Loucy (cell line): ENCODE measurements at regions not wholly inside any gene's neighbourhood (a gene's known extent, or its start where the extent isn't known, plus 50 kb on each side); places are given as distances from the start of the nearest gene placed in this dataset.

Source experiments
- H2AFZ ChIP-seq: fragments of 200-600 bp; sonication (generic); 2 replicates; pipeline ENCODE4 v1.6.0; 2016; ENCODE audit warnings: antibody characterized with exemption, mild to moderate bottlenecking, low read length, moderate library complexity
- H3F3A ChIP-seq: fragments of 200-600 bp; 2 replicates; pipeline ENCODE4 v1.6.0; 2016; ENCODE audit warnings: antibody characterized with exemption, low read depth, mild to moderate bottlenecking
- H3K27me3 ChIP-seq: fragments of 200-600 bp; sonication (generic); 2 replicates; pipeline ENCODE4 v1.6.1; 2014; ENCODE audit warnings: low read length, mild to moderate bottlenecking; ENCODE audit not compliant: insufficient read depth, poor library complexity, severe bottlenecking
- H3K36me3 ChIP-seq: fragments of 200-600 bp; sonication (generic); 2 replicates; pipeline ENCODE4 v1.6.1; 2016; ENCODE audit warnings: low read length; ENCODE audit not compliant: insufficient read depth
- H3K4me1 ChIP-seq: fragments of 200-600 bp; sonication (generic); 2 replicates; pipeline ENCODE4 v1.5.1; 2014; ENCODE audit warnings: low read length, mild to moderate bottlenecking; ENCODE audit not compliant: insufficient read depth, poor library complexity, severe bottlenecking
- H3K4me2 ChIP-seq: fragments of 200-600 bp; sonication (generic); 2 replicates; pipeline ENCODE4 v1.6.0; 2014; ENCODE audit warnings: antibody characterized with exemption, low read length, low read depth, mild to moderate bottlenecking; ENCODE audit not compliant: poor library complexity, severe bottlenecking
- H3K4me3 ChIP-seq: fragments of 200-600 bp; sonication (generic); 2 replicates; pipeline ENCODE4 v1.5.1; 2014; ENCODE audit warnings: low read length, mild to moderate bottlenecking, mixed read lengths; ENCODE audit not compliant: poor library complexity, severe bottlenecking
- H3K79me2 ChIP-seq: fragments of 200-600 bp; sonication (generic); 2 replicates; pipeline ENCODE4 v1.6.1; 2014; ENCODE audit warnings: low read length; ENCODE audit not compliant: insufficient read depth
- H3K9ac ChIP-seq: fragments of 200-600 bp; sonication (generic); 2 replicates; pipeline ENCODE4 v1.6.0; 2014; ENCODE audit warnings: mild to moderate bottlenecking, low read depth, low read length, moderate library complexity; ENCODE audit not compliant: poor library complexity, severe bottlenecking
- H3K9me2 ChIP-seq: fragments of 200-600 bp; sonication (generic); replicated peaks from 2 replicates; pipeline ENCODE4 v1.6.1; 2016; ENCODE audit warnings: low read depth, low read length, mixed read lengths
- H3K9me3 ChIP-seq: fragments of 200-600 bp; sonication (generic); 2 replicates; pipeline ENCODE4 v1.6.1; 2014; ENCODE audit warnings: mild to moderate bottlenecking, antibody characterized with exemption, low read length, low read depth; ENCODE audit not compliant: insufficient read depth
- H4K20me1 ChIP-seq: fragments of 200-600 bp; sonication (generic); 2 replicates; pipeline ENCODE4 v1.6.0; 2014; ENCODE audit warnings: antibody characterized with exemption, low read length, mild to moderate bottlenecking; ENCODE audit not compliant: insufficient read depth, poor library complexity, severe bottlenecking
- CTCF ChIP-seq: fragments of 200-600 bp; sonication (generic); conservative IDR thresholded peaks from 2 replicates; pipeline ENCODE4 v1.5.1; 2014; ENCODE audit warnings: mild to moderate bottlenecking, antibody characterized with exemption, low read length
- EZH2phosphoT487 ChIP-seq: fragments of 200-600 bp; IDR thresholded peaks from 2 replicates; pipeline ENCODE4 v1.6.1; 2018; ENCODE audit warnings: antibody characterized with exemption, mild to moderate bottlenecking, moderate library complexity, borderline replicate concordance

DNA sequence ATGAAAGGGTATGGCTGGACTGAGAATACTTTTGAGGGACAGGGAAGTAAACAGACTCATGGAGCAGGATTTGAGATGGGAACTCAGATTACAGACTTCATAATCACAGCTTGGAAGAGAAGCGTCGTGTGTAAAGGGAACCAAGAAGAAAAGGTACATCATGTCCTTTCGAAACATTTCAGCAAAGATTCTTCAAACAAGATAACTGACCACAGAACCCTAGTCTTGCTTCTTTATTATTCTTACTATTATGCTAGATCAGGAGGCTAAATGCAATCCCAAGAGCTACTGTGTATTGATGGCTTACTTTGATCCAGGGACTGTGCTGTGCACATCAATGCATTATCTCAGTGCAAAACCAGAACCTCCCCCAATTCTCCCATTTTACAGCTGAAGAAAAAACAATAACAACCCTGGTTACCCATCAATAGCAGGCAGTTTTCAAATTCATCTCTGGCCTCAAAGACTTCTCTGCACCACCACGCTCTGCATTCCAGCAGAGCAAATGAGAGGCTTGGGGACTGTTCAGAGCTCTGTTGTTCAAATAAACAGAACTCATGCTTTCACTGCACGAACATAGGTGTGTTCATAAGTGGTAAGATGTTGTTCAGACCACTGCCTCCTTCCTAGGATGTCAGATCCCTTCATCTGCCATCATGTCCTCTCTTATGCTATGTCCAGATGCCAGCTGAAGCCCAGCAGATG, 104.8 kb upstream of the NAV2 start:
- H3F3A ChIP-seq = no peaks in the 10 kb centered on the region
- peak overlapping the region; percentile 9 for H3K4me2 ChIP-seq
- H3K4me1 ChIP-seq = peaks cover 13% of the 10 kb centered on the region
- H3K4me3 ChIP-seq = no peak overlapping the region
- no peak overlapping the region for H2AFZ ChIP-seq
- H4K20me1 ChIP-seq = no peaks in the 10 kb centered on the region
- no peaks in the 10 kb centered on the region for H3K79me2 ChIP-seq
- H3K36me3 ChIP-seq = no peaks in the 10 kb centered on the region
- no peak for TF ChIP-seq EZH2phosphoT487
- no peak for TF ChIP-seq CTCF
- no peaks in the 10 kb centered on the region; the same call in 1 of the 2 replicates for H3K9me3 ChIP-seq
- H3K9me2 ChIP-seq = no peaks in the 10 kb centered on the region
- H3K9ac ChIP-seq = no peak overlapping the region
- no peaks in the 10 kb centered on the region for H3K27me3 ChIP-seq

GRCh38 chr11:19606856-19607655, 105.6 kb upstream of the NAV2 start:
- Histone ChIP-seq H4K20me1 (no peaks in the 10 kb centered on the region), H3K4me1 (peaks cover 13% of the 10 kb centered on the region), H3K4me2 (peak overlapping the region; percentile 9), H3K9me3 (no peaks in the 10 kb centered on the region; the same call in 1 of the 2 replicates), H3K36me3 (no peaks in the 10 kb centered on the region), H3K9ac (no peak overlapping the region), H3K79me2 (no peaks in the 10 kb centered on the region), H3F3A (no peaks in the 10 kb centered on the region), H3K4me3 (no peak overlapping the region), H3K27me3 (no peaks in the 10 kb centered on the region), H3K9me2 (no peaks in the 10 kb centered on the region), H2AFZ (no peak overlapping the region)
- TF ChIP-seq CTCF (no peak), EZH2phosphoT487 (no peak)

DNA sequence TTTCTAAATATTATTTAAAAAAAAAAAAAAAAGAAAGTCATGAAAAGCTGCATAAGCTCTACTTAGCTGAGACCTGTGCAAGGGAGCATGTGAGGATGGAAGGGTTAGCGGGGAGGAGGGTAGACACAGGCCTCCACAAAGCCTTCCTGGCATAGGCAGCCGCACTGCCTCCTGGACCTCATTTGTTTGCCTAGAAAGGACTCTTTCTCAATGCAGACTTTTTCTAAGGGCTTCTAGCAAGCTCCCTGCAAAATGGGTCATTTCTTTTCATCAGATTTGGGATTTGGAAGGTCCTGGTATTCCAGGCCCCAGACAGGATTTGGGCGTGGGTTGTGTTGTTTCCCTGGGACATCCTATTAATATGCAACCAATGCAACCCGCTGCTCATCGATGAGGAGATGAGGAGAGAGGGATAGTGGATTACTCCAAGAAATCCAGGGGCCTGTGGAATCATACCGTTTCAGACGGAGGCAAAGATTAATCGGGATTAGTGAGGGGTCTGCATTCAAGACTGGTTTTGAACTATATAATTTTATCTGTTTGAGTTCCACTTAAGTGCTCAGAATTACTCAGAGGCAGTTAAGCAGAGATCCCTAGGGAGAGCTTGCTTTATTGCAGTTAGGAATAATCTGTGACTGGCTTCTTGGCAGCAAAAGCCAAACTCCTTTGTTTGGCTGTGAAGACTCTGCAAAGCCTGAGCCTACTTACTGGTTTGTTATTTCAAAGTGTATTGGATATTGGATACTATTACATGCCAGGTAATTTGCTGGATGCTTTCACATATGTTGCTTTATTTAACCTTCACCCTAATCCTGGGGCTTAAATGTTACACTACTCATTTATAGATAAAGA, 106.9 kb upstream of the NAV2 start:
- H3K4me1 ChIP-seq = peaks cover 13% of the 10 kb centered on the region
- H3K4me3 ChIP-seq = no peak overlapping the region
- no peak overlapping the region for H3K9ac ChIP-seq
- H3K9me3 ChIP-seq = no peaks in the 10 kb centered on the region
- no peaks in the 10 kb centered on the region for H3K9me2 ChIP-seq
- no peaks in the 10 kb centered on the region for H3K79me2 ChIP-seq
- TF ChIP-seq CTCF = no peak
- TF ChIP-seq EZH2phosphoT487 = no peak
- no peak overlapping the region for H3K4me2 ChIP-seq
- H3K27me3 ChIP-seq = no peaks in the 10 kb centered on the region
- no peaks in the 10 kb centered on the region for H4K20me1 ChIP-seq
- H3K36me3 ChIP-seq = no peaks in the 10 kb centered on the region
- H2AFZ ChIP-seq = no peak overlapping the region
- H3F3A ChIP-seq = no peaks in the 10 kb centered on the region
